SK-N-SH treated with all-trans-retinoic acid at 6 μM for 48 hours (cell line): ENCODE measurements at regions not wholly inside any gene's neighbourhood (a gene's known extent, or its start where the extent isn't known, plus 50 kb on each side); places are given as distances from the start of the nearest gene placed in this dataset.

Experiments
- CSDC2 ChIP-seq: fragments of 250-450 bp; sonication (Bioruptor Pico); IDR thresholded peaks from 2 replicates; pipeline ENCODE4 v1.5.0; 2020; ENCODE audit warnings: mild to moderate bottlenecking, moderate library complexity
- GLIS3 ChIP-seq: fragments of 250-450 bp; sonication (Bioruptor Pico); IDR thresholded peaks from 2 replicates; pipeline ENCODE4 v1.5.0; 2020; ENCODE audit warnings: mild to moderate bottlenecking, moderate library complexity
- ZFP3 ChIP-seq: fragments of 250-450 bp; sonication (Bioruptor Pico); IDR thresholded peaks from 2 replicates; pipeline ENCODE4 v1.5.0; 2020; ENCODE audit warnings: mild to moderate bottlenecking, moderate library complexity
- ZFP30 ChIP-seq: fragments of 450-650 bp; formaldehyde crosslinking; IDR thresholded peaks from 2 replicates; pipeline ENCODE4 v1.5.0; 2022; ENCODE audit warnings: mild to moderate bottlenecking, moderate library complexity
- ZNF70 ChIP-seq: fragments of 450-650 bp; formaldehyde crosslinking; IDR thresholded peaks from 2 replicates; pipeline ENCODE4 v1.5.0; 2020; ENCODE audit warnings: mild to moderate bottlenecking, moderate library complexity
- ZNF8 ChIP-seq: fragments of 450-650 bp; formaldehyde crosslinking; IDR thresholded peaks from 2 replicates; pipeline ENCODE4 v1.5.0; 2020; ENCODE audit warnings: mild to moderate bottlenecking, moderate library complexity
- TF ChIP-seq, protein P1 (sequence below): fragments of 250-450 bp; sonication (Bioruptor Pico); IDR thresholded peaks from 2 replicates; pipeline ENCODE4 v1.8.0; 2020; ENCODE audit warnings: mild to moderate bottlenecking, moderate library complexity, borderline replicate concordance
- TF ChIP-seq, protein P2 (sequence below): fragments of 250-450 bp; sonication (Bioruptor Pico); IDR thresholded peaks from 2 replicates; pipeline ENCODE4 v1.5.1; 2020; ENCODE audit warnings: low read depth, mild to moderate bottlenecking, moderate library complexity

DNA sequence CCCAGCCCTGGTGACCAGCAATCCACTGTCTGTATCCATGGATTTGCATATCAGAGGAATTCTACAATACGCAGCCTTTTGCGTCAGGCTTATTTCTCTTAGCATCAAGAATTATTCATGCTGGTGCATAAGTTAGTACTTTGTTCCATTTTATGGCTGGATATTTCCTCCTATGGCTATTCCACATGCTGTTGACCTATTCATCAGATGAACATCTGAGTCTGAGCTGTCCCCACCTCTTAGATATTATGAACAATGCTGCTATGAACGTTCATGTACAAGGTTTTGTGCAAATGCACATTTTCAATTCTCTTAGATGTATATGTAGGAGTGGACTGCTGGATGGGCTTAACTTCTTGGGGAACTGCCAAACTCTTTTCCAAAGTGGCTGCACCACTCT is 79.0 kb upstream of the CST7 start:
- TF ChIP-seq, protein P1, sequence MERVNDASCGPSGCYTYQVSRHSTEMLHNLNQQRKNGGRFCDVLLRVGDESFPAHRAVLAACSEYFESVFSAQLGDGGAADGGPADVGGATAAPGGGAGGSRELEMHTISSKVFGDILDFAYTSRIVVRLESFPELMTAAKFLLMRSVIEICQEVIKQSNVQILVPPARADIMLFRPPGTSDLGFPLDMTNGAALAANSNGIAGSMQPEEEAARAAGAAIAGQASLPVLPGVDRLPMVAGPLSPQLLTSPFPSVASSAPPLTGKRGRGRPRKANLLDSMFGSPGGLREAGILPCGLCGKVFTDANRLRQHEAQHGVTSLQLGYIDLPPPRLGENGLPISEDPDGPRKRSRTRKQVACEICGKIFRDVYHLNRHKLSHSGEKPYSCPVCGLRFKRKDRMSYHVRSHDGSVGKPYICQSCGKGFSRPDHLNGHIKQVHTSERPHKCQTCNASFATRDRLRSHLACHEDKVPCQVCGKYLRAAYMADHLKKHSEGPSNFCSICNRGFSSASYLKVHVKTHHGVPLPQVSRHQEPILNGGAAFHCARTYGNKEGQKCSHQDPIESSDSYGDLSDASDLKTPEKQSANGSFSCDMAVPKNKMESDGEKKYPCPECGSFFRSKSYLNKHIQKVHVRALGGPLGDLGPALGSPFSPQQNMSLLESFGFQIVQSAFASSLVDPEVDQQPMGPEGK (CRISPR knock-in tag) = no peak
- TF ChIP-seq GLIS3 (CRISPR knock-in tag) (no peak), ZFP3 (CRISPR knock-in tag) (no peak), ZFP30 (CRISPR knock-in tag) (no peak), CSDC2 (CRISPR knock-in tag) (no peak), ZNF70 (CRISPR knock-in tag) (no peak), ZNF8 (CRISPR knock-in tag) (no peak)
- TF ChIP-seq, protein P2, sequence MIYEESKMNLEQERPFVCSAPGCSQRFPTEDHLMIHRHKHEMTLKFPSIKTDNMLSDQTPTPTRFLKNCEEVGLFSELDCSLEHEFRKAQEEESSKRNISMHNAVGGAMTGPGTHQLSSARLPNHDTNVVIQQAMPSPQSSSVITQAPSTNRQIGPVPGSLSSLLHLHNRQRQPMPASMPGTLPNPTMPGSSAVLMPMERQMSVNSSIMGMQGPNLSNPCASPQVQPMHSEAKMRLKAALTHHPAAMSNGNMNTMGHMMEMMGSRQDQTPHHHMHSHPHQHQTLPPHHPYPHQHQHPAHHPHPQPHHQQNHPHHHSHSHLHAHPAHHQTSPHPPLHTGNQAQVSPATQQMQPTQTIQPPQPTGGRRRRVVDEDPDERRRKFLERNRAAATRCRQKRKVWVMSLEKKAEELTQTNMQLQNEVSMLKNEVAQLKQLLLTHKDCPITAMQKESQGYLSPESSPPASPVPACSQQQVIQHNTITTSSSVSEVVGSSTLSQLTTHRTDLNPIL (CRISPR knock-in tag) = no peak
